Right lobe of liver (tissue), 4 donors: ENCODE measurements at regions not wholly inside any gene's neighbourhood (a gene's known extent, or its start where the extent isn't known, plus 50 kb on each side); places are given as distances from the start of the nearest gene placed in this dataset.

ENCODE experiments used
- CTCF ChIP-seq, 4 donors: fragments of 200-600 bp in 3 of 4; fragments of 450-650 bp in 1 of 4; IDR thresholded peaks; one replicate each; pipeline versions ENCODE4 v1.5.1 to v1.8.0; 2016 to 2022; ENCODE audit warnings: antibody characterized with exemption in 4 of 4, mild to moderate bottlenecking in 2 of 4
- POLR2A ChIP-seq: fragments of 450-650 bp; IDR thresholded peaks from one replicate; pipeline ENCODE4 v1.6.1; 2017; ENCODE audit warnings: antibody characterized with exemption, mild to moderate bottlenecking
- donor health status: DM: no; HTN: no; CAD: no.
- donor health status: DM: no; HTN: no; CAD: no.
- donor health status: DM: no; HTN: yes; CAD: no.

DNA sequence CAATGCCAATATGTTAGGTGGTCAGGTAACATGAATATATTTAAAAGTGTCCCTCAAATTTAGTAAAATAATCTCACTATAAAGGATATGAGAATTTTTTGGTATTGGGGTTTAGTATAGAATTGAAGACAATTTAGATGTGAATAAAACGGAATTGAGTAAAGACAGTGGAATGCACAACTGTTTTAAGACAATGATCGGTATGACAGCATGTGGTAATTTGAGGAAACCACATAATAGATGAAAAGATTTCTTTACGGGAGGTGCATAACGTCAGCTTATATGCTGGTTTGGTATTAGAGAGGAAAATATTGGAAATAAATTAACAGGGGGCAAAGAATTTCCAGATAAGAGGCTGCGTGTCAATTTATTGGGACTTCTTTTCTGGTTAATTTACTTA is 1043.2 kb downstream of the CDH18 start:
- TF ChIP-seq POLR2A (no peak), CTCF (IDR thresholded peaks at IDR 0.05) (no peak)
